Kidney epithelial cell (primary cell): ENCODE measurements at regions not wholly inside any gene's neighbourhood (a gene's known extent, or its start where the extent isn't known, plus 50 kb on each side); places are given as distances from the start of the nearest gene placed in this dataset.
A peak's percentile ranks its signal among the peaks of the same experiment; 100 is the strongest.

ENCODE experiments used
- DNase-seq: peaks from one replicate; pipeline ENCODE4 v3.0.0-alpha.2; 2010; ENCODE audit warnings: low read depth
- H3K27me3 ChIP-seq: 2 replicates; pipeline ENCODE4 v1.6.0; 2011; ENCODE audit warnings: low read length; ENCODE audit not compliant: control insufficient read depth, insufficient read depth
- H3K36me3 ChIP-seq: 2 replicates; pipeline ENCODE4 v1.5.1; 2011; ENCODE audit warnings: low read length; ENCODE audit not compliant: control insufficient read depth, insufficient read depth
- H3K4me3 ChIP-seq: 2 replicates; pipeline ENCODE4 v1.5.1; 2011; ENCODE audit warnings: low read depth, mild to moderate bottlenecking, control low read depth, low read length
- TF ChIP-seq, protein P1 (sequence below): IDR thresholded peaks from 2 replicates; pipeline ENCODE4 v1.5.1; 2011; ENCODE audit warnings: mild to moderate bottlenecking, moderate library complexity, low read length, control low read depth, inconsistent platforms; ENCODE audit not compliant: insufficient read depth, poor library complexity, severe bottlenecking

DNA sequence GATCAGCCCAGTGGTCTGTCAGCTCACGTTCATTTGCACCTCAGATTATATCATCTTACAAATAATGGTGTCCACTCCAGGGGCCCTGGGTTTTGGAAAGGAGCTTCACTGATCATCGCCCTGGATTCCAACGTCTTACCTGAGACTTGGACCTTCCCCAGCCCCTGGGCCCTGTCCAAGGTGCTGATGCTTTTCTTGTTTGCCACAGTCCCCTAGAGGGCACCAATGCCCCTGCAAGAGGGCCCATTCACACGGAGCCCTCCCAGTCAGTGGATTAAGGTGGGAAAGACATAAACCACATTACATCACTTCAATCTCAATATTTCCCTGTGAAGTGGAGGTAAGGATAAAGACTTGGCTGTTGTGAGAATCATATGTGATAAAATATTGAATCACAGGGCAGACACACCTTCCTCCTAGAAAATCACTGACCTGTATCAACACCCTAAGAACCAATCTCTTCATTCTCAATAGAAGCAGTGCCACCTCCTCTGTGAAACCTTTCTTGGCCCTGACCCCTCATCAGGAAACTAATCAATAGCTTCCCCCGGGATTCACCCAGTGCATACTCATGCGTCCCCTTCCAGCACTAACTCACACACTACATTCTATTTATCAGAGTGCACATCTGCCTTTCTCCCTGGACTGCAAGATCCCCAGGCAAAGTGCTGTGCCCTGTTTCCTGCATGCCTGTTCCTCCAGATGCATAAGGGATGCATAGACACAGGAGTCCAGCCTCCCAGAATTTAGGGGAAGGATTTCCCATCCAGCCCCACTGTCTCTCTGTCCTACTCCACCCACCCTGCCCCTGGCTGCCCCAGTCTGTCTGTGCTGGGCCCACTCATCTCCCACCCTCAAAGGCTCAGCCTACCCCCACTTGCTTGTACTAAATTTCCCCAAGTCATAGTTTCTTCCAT lies 167.0 kb downstream of the BUD13 start:
- H3K27me3 ChIP-seq, result no peaks in the 10 kb centered on the region
- H3K4me3 ChIP-seq, result no peak overlapping the region
- peak; percentile 5 for DNase-seq
- H3K36me3 ChIP-seq, result no peaks in the 10 kb centered on the region
- TF ChIP-seq, protein P1, sequence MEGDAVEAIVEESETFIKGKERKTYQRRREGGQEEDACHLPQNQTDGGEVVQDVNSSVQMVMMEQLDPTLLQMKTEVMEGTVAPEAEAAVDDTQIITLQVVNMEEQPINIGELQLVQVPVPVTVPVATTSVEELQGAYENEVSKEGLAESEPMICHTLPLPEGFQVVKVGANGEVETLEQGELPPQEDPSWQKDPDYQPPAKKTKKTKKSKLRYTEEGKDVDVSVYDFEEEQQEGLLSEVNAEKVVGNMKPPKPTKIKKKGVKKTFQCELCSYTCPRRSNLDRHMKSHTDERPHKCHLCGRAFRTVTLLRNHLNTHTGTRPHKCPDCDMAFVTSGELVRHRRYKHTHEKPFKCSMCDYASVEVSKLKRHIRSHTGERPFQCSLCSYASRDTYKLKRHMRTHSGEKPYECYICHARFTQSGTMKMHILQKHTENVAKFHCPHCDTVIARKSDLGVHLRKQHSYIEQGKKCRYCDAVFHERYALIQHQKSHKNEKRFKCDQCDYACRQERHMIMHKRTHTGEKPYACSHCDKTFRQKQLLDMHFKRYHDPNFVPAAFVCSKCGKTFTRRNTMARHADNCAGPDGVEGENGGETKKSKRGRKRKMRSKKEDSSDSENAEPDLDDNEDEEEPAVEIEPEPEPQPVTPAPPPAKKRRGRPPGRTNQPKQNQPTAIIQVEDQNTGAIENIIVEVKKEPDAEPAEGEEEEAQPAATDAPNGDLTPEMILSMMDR, result peak; percentile 77

GRCh38 chr11:116603728-116604323 lies 169.0 kb downstream of the BUD13 start:
- DNase-seq, result no peak
- no peaks in the 10 kb centered on the region for H3K27me3 ChIP-seq

GRCh38 chr11:116602637-116602942 lies 170.2 kb downstream of the BUD13 start:
- no peaks in the 10 kb centered on the region for H3K27me3 ChIP-seq
- TF ChIP-seq, protein P1, result no peak
- H3K36me3 ChIP-seq, result no peaks in the 10 kb centered on the region
- H3K4me3 ChIP-seq, result no peak overlapping the region
- DNase-seq, result no peak

More at GRCh38 chr11:116603728-116604323, 169.0 kb downstream of the BUD13 start:
- Histone ChIP-seq H3K36me3 (no peaks in the 10 kb centered on the region), H3K4me3 (no peak overlapping the region)
- TF ChIP-seq, protein P1, result no peak

GRCh38 chr11:116601814-116602636 lies 170.8 kb downstream of the BUD13 start:
- H3K36me3 ChIP-seq, result no peaks in the 10 kb centered on the region
- TF ChIP-seq, protein P1, result no peak
- DNase-seq, result no peak

GRCh38 chr11:116600930-116601329 lies 171.9 kb downstream of the BUD13 start:
- DNase-seq, result no peak
- Histone ChIP-seq H3K4me3 (no peak overlapping the region), H3K27me3 (peaks cover 2% of the 10 kb centered on the region), H3K36me3 (no peaks in the 10 kb centered on the region)
- TF ChIP-seq, protein P1, result no peak

More at GRCh38 chr11:116601814-116602636, 170.8 kb downstream of the BUD13 start:
- H3K4me3 ChIP-seq, result no peak overlapping the region
- no peaks in the 10 kb centered on the region for H3K27me3 ChIP-seq
